ENCODE measurements at regions not wholly inside any gene's neighbourhood (a gene's known extent, or its start where the extent isn't known, plus 50 kb on each side); places are given as distances from the start of the nearest gene placed in this dataset.
"Not testable (repeated sequence)": the region's sequence is repeated elsewhere in the genome, so short reads cannot be mapped to it uniquely, and the experiment has no call there.

DNA sequence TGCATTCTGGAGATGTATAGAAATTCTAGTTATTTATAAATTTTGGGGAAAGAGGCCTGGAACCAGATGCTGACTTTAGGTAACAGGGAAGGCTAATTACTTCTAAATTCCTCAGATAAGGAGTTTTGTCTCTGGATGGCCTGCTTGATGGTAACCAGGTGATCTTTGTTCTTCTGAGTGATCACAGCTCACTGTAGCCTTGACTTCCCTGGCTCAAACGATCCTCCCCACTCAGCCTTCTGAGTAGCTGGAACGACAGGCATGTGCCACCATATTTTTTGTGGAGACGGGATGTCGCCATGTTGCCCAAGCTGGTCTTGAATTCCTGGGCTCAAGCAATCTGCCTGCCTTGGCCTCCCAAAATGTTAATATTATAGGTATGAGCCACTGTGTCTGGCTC lies 54.4 kb upstream of the MSH6 start:
- DNase-seq = no peak

GRCh38 chr2:47727956-47728355 lies 55.0 kb upstream of the MSH6 start:
- DNase-seq = no peak

DNA sequence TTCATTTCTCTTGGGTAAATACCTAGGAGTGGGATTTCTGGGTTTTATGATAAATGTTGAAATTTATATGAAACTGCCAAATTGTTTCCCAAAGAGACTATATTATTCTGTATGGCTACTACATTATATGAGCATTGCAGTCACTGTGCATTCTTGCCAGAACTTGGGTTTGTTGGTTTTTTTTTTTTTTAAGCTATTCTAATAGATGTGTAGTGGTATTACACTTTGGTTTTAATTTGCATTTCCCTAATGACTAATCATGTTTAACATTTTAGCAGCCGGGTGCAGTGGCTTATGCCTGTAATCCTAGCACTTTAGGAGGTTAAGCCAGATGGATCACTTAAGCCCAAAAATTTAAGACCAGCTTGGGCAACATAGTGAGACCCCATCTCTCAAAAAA lies 56.0 kb upstream of the MSH6 start:
- not testable (repeated sequence) for DNase-seq

- no peak for DNase-seq
Measured at GRCh38 chr2:47725808-47726207, 57.1 kb upstream of the MSH6 start.

DNA sequence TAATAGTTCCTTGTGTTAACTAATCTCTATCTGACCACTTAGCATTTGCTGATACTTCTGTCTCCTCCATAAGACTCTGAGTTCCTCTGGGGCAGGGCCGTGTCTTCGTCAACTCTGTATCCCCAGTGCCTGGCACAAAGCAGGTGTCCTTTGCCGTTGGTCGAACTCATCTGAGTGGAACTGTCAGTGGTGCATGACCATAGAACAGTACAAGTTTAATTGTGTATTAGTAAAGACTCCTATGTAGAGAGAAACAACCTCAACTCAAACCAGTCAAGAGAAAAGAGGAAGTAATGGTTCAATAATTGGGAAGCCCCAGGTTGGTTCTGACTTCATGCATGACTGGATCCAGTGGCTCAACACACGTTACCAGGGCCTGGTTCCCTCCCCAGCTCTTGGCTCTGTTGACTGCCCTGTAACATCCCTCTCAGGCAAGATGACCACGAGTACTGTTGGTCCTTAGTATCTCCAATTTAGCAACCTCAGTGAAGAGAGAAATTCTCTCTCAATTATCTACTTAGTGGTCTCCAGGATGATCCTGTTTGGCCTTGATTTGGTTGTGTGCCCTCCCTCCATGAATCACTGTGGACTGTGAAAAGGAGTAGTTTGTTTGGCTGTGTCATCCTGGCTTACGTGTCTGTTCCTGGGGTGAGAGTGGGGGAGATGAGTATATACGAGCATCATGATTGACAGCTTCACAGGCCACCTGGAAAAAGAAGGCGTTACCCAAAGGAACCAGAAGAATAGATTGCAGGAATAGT lies 58.5 kb upstream of the MSH6 start:
- DNase-seq = no peak

GRCh38 chr2:47721296-47721695 lies 61.6 kb upstream of the MSH6 start:
- DNase-seq = no peak

DNA sequence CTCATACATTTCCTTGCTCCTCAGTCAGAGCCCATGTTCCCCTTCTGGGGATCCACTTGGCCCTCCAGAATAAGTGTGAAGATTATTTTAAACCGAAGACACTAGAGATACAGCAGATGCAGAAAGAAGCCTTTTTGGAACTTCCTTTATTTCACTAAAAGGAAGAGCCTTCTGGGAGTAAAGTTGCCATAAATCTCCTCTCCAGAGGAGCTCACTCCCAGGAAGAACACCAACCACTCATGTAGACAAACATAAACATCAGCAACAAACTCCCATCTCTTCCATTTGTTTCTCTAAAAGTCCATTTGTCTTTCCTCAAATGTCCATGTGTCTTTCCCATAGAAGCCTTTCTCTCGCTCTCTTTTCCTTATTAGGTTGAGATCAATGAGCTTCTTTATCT lies 62.4 kb upstream of the MSH6 start:
- no peak for DNase-seq

DNA sequence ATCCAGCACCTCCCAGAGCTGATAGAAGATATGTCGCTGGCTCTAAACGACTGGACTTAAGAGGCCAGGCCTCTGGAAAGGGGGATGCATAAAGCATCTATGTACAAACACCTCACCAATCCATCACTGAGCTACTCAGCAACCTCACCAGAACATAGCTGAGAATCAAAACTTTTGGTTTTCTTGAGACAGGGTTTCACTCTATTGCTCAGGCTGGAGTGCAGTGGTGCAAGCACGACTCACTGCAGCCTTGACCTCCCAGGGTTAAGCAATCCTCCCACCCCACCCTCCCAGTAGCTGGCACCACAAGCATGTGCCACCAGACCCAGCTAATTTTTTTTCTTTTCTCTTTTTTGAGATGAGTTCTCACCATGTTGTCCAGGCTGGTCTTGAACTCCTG lies 62.9 kb upstream of the MSH6 start:
- DNase-seq = no peak

DNA sequence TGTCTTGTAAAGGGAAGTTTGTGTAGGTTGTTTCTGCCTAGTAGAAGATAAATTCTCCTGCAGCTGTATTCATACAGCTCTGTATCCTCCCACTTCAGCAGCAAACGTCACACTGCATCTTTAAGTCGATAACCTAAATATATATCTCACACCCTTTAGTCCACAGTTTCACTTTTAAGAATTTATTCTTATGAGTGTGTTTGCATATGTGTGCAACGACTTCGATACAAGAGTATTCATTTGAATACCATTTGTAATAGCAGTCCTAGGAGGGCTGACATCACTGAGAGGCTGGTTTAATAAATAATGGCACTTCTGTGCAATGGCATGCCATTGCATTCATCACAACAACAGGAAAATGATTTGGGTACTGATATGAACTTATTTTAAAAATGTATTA lies 63.8 kb upstream of the MSH6 start:
- DNase-seq = no peak

GRCh38 chr2:47716307-47716706 lies 66.6 kb upstream of the MSH6 start:
- not testable (repeated sequence) for DNase-seq

GRCh38 chr2:47715552-47715951 lies 67.4 kb upstream of the MSH6 start:
- DNase-seq = no peak

- no peak for DNase-seq
Measured at GRCh38 chr2:47708801-47709499, 74.0 kb upstream of the MSH6 start.

- no peak for DNase-seq
Measured at GRCh38 chr2:47704287-47704686, 78.7 kb upstream of the MSH6 start.

GRCh38 chr2:47699533-47700215 lies 83.3 kb upstream of the MSH6 start:
- DNase-seq = no peak

DNA sequence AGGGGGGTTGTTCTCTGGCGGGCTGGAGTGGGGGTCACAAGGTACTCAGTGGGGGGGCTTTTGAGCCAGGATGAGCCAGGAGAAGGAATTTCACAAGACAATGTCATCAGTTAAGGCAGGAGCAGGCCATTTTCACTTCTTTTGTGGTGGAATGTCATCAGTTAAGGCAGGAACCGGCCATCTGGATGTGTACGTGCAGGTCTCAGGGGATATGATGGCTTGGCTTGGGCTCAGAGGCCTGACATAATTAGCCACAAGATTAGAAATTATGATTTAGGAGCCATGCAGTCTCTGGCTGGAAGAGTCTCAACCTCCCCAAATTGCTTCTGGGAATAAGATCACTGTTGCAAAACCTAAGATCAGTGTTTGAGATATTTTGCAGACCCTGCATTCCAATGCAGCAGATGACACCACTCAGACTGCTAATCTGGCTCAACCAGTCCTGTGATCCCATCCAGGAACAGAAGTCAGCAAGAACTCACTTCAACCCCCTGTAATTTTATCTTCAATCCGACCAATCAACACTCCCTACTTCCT lies 84.4 kb upstream of the MSH6 start:
- DNase-seq = not testable (repeated sequence)

DNA sequence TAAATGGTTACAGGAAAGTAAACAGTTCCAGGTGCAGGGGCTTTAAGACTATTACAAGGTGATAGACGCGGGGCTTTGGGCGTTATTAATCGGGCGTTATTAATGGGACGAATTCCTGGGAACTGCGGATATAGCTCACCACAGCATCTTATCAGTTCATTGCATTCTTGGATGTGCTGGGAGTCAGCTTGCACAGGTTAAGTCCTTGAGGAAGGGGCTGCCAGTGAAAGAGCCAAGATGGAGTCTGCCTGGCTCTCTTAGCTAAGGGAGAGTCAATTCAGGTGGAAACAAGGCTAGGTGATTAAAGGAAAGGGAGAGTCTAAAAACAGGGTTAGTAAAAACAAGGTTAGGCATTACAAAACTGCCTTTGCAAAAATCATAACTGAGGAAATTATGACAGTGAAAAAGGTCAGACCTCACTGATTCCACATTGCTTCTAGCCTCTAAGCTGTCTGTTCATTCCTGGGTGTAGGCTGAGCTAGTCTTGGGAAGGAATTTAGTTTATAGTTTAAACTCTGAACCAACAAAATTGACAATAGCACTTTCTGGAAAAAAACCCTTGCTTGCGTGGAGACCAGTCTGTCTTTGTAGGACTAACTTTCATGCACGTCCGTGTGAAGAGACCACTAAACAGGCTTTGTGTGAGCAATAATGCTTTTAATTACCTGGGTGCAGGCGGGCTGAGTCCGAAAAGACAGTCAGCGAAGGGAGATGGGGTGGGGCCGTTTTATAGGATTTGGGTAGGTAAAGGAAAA lies 85.1 kb upstream of the MSH6 start:
- DNase-seq = not testable (repeated sequence)

- no peak for DNase-seq
Measured at GRCh38 chr2:47697000-47697601, 85.8 kb upstream of the MSH6 start.

GRCh38 chr2:47696478-47696831 lies 86.5 kb upstream of the MSH6 start:
- no peak for DNase-seq

DNA sequence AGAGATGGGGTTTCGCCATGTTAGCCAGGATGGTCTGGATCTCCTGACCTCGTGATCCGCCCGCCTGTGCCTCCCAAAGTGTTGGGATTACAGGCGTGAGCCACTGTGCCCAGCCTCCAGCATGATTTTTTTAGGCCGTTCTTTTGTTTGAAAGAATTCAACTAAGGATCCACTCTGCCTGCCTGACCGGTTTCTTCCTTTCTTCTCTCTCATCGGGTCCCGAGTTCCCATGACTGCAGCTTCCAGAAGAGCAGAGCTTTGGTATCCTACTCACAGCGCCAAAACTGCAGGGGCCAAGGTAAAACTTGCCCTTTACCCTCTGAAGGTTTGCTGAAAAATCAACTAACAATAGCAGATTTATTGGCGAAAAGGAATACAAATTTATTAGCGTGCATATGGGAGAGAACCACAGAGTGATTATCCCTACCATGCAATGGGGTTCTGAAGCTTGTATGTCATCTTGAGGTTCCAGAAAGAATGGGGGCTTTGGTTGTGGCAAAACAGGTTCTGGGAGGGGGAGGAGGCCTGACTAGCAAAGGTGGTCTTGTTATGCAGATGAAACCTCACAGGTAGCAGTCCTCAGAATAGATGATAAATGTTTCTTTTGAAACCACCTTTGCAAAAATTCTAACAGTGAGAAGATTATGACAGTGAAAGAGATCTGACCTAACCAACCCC lies 87.0 kb upstream of the MSH6 start:
- no peak for DNase-seq

GRCh38 chr2:47694451-47694850 lies 88.5 kb upstream of the MSH6 start:
- not testable (repeated sequence) for DNase-seq

DNA sequence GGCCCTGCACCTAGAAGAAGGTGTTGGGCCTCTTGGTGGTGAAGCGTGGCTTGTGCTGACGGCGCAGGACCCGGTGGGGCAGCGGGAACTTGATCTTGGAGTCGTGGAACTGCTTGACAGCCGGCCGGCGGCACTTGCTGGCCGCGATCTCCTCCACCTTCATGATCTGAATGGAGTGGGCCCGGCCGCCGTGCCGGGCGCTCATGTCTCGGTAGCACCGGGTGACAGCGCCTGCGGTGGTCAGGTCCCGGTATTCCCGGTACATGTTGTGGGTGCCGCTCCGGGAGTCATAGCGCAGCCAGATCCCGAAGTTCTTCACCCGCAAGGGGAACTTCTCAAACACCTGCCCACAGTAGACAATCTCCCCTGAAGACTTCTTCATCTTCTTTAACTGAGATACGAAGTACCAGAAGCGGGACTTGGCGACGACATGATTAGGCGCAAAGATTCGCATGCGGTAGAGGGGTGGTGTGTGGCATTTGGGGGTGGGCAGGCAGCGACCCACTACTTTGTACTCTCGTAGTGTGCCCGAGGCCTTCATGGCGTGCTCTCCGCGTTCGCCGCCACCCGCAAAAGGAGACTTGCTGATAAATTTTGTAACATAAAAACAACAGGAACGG lies 92.1 kb upstream of the MSH6 start:
- DNase-seq = not testable (repeated sequence)

- DNase-seq = no peak
Measured at GRCh38 chr2:47690132-47690531, 92.8 kb upstream of the MSH6 start.
